ENCODE measurements at regions not wholly inside any gene's neighbourhood (a gene's known extent, or its start where the extent isn't known, plus 50 kb on each side); places are given as distances from the start of the nearest gene placed in this dataset.

DNA sequence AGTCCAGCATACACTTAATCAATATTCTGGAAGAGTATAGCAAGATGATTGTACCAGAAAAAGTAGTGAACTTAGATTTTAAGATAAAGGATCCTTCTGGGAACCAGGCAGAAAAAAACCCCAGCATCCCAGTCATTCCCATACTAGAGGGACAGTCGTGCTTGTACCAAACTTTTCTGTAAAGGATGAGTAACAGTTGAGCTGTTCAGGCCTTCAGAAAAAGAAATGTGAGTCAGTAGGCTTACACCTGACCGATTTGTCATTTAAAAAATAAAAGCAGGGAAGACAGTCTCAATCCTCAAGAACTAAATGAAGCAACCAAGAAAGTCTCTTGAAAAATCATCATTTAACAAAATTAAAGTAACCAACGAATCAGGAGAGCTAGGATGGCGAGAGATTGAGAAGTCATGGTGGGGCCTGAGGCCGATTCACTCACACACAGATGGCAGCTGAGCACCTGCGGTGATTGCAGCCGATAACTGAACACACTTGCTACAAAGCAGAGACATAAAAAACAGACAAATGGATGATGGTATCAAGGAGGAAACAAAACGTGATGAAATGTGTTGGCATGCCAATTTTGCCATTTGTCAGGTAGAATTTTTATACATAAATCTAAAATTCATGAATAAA, 170.0 kb upstream of the ALKAL2 start:
- TF ChIP-seq GLIS3 (CRISPR knock-in tag; IDR thresholded peaks at IDR 0.05) (no peak), RARB (CRISPR knock-in tag; IDR thresholded peaks at IDR 0.05) (no peak)
- TF ChIP-seq, protein P1, sequence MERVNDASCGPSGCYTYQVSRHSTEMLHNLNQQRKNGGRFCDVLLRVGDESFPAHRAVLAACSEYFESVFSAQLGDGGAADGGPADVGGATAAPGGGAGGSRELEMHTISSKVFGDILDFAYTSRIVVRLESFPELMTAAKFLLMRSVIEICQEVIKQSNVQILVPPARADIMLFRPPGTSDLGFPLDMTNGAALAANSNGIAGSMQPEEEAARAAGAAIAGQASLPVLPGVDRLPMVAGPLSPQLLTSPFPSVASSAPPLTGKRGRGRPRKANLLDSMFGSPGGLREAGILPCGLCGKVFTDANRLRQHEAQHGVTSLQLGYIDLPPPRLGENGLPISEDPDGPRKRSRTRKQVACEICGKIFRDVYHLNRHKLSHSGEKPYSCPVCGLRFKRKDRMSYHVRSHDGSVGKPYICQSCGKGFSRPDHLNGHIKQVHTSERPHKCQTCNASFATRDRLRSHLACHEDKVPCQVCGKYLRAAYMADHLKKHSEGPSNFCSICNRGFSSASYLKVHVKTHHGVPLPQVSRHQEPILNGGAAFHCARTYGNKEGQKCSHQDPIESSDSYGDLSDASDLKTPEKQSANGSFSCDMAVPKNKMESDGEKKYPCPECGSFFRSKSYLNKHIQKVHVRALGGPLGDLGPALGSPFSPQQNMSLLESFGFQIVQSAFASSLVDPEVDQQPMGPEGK (CRISPR knock-in tag; IDR thresholded peaks at IDR 0.05; ENCODE audit: borderline replicate concordance) = no peak
